ENCODE measurements at regions not wholly inside any gene's neighbourhood (a gene's known extent, or its start where the extent isn't known, plus 50 kb on each side); places are given as distances from the start of the nearest gene placed in this dataset.

DNA sequence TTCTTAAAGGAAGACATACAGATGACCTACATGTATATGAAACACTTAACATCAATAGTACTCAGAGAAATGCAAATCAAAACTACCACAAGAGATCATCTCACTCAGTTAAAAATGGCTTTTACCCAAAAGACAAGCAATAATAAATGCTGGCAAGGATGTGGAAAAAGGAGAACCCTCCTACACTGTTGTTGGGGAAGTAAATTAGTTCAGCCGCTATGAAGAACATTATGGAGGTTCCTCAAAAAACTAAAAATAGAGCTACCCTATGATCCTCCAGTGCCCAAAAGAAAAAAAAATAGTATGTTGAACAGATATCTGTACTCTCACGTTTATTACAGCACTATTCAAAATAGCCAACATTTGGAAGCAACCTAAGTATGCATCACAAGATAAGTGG lies 1579.4 kb upstream of the TMEFF2 start:
- no peak overlapping the region for H3K4me3 ChIP-seq (replicated peaks in 1 of 3)
- no peaks in the 10 kb centered on the region for H3K36me3 ChIP-seq
- H3K9me3 ChIP-seq = no peaks in the 10 kb centered on the region
- H3K27me3 ChIP-seq = no peaks in the 10 kb centered on the region
- 62 to 64% methylated on average over 2 of the region's 2 CpGs for WGBS, 2 donors
- no peak for TF ChIP-seq POLR2A (IDR thresholded peaks at IDR 0.05)
- H3K4me1 ChIP-seq = no peaks in the 10 kb centered on the region
- DNase-seq = no peak
- H3K27ac ChIP-seq = no peak overlapping the region
- intact Hi-C loops (cut with DNase I) = no loop called here

DNA sequence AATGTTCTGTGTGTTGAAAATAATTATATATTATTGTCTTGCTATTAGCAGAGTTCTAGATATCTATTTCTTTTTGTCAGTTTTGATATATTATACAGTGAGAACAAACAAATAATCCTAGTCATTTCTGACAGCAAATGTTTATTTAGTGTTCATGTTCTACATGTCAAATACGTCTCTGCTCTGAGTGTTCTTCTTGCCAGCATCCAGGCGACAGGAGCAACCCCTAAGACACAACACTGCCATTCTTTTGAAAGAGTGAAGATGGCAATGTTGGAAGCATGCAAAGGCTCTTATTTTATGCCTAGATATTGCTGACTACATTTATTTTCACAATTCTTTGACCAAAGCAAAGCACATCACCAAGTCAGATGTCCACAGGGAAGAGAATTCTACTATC lies 1556.6 kb upstream of the TMEFF2 start:
- H3K36me3 ChIP-seq = no peaks in the 10 kb centered on the region
- H3K4me1 ChIP-seq = no peaks in the 10 kb centered on the region
- TF ChIP-seq, protein P1, sequence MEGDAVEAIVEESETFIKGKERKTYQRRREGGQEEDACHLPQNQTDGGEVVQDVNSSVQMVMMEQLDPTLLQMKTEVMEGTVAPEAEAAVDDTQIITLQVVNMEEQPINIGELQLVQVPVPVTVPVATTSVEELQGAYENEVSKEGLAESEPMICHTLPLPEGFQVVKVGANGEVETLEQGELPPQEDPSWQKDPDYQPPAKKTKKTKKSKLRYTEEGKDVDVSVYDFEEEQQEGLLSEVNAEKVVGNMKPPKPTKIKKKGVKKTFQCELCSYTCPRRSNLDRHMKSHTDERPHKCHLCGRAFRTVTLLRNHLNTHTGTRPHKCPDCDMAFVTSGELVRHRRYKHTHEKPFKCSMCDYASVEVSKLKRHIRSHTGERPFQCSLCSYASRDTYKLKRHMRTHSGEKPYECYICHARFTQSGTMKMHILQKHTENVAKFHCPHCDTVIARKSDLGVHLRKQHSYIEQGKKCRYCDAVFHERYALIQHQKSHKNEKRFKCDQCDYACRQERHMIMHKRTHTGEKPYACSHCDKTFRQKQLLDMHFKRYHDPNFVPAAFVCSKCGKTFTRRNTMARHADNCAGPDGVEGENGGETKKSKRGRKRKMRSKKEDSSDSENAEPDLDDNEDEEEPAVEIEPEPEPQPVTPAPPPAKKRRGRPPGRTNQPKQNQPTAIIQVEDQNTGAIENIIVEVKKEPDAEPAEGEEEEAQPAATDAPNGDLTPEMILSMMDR (IDR thresholded peaks at IDR 0.05) = no peak
- TF ChIP-seq POLR2A (IDR thresholded peaks at IDR 0.05) = no peak
- no peaks in the 10 kb centered on the region for H3K9me3 ChIP-seq
- WGBS, 2 donors = 73 to 76% methylated on average over 2 of the region's 2 CpGs
- no peaks in the 10 kb centered on the region for H3K27me3 ChIP-seq
- no peak overlapping the region for H3K27ac ChIP-seq
- DNase-seq = no peak
- H3K4me3 ChIP-seq (replicated peaks in 1 of 3) = no peak overlapping the region
- intact Hi-C loops (cut with DNase I) = no loop called here

DNA sequence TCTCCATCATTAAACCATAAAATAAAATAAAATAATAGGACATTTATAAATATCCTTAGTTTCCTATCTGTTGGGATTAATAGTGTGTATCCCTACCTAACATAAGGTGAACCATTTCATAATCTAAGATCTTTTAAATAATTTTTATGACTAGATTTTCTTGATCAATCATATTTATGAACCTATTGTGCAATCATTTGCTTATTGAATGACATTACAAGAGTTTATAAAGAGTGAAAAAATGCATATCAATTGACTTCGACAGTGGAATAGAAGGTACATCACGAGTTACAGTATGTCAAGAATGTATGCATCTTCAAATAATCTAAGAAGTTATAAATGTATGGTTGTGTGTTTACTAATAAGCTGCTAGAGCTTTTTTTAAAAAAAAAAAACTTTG lies 1554.8 kb upstream of the TMEFF2 start:
- Histone ChIP-seq H3K27ac (no peak overlapping the region), H3K4me1 (no peaks in the 10 kb centered on the region), H3K9me3 (no peaks in the 10 kb centered on the region), H3K4me3 (replicated peaks in 1 of 3) (no peak overlapping the region), H3K27me3 (no peaks in the 10 kb centered on the region), H3K36me3 (no peaks in the 10 kb centered on the region)
- TF ChIP-seq, protein P1 (IDR thresholded peaks at IDR 0.05) = no peak
- no peak for TF ChIP-seq POLR2A (IDR thresholded peaks at IDR 0.05)
- 86% methylated on average over 2 of the region's 2 CpGs for WGBS, 2 donors
- intact Hi-C loops (cut with DNase I) = no loop called here
- no peak for DNase-seq

DNA sequence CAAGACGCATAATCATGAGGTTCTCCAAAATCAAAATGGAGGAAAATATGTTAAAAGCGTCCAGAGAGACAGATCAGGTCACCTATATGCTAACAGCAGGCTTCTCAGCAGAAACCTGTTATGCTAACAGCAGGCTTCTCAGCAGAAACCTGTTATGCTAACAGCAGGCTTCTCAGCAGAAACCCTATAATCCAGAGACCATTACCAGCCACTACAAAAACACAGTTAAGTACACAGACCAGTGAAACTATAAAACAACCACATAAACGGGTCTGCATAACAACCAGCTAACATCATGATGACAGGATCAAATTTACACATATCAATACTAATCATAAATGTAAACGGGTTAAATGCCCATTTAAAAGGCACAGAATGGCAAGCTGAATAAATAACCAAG lies 1548.4 kb upstream of the TMEFF2 start:
- intact Hi-C loops (cut with DNase I) = no loop called here
- Histone ChIP-seq H3K27ac (no peak overlapping the region), H3K4me3 (replicated peaks in 1 of 3) (no peak overlapping the region), H3K9me3 (no peaks in the 10 kb centered on the region), H3K4me1 (no peaks in the 10 kb centered on the region), H3K27me3 (no peaks in the 10 kb centered on the region), H3K36me3 (no peaks in the 10 kb centered on the region)
- 13 to 22% methylated on average over 4 of the region's 4 CpGs for WGBS, 2 donors
- TF ChIP-seq, protein P1 (IDR thresholded peaks at IDR 0.05) = no peak
- TF ChIP-seq POLR2A (IDR thresholded peaks at IDR 0.05) = no peak
- DNase-seq = no peak

DNA sequence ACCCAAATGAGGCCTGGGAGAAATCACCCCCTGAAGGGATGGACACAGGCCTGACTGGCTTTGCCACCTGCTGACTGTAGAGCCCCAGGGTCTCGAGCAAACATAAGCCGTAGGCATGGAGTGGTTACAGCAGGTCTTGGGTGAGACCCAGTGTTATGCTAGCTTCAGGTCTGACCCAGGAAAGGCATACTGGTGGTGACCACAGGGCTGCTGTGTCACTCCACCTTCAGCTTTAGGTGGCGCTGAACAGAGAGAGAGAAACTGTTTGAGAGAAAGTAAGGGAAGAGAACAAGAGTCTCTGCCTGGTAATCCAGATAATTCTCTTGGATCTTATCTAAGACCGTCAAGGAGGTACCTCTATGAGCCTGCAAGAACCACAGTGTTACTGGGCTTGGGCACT lies 1544.2 kb upstream of the TMEFF2 start:
- Histone ChIP-seq H3K4me1 (no peaks in the 10 kb centered on the region), H3K27me3 (no peaks in the 10 kb centered on the region), H3K27ac (no peak overlapping the region), H3K4me3 (replicated peaks in 1 of 3) (no peak overlapping the region), H3K36me3 (no peaks in the 10 kb centered on the region), H3K9me3 (no peaks in the 10 kb centered on the region)
- intact Hi-C loops (cut with DNase I) = no loop called here
- 86 to 92% methylated on average over 4 of the region's 4 CpGs for WGBS, 2 donors
- TF ChIP-seq, protein P1 (IDR thresholded peaks at IDR 0.05) = no peak
- no peak for TF ChIP-seq POLR2A (IDR thresholded peaks at IDR 0.05)
- DNase-seq = no peak

DNA sequence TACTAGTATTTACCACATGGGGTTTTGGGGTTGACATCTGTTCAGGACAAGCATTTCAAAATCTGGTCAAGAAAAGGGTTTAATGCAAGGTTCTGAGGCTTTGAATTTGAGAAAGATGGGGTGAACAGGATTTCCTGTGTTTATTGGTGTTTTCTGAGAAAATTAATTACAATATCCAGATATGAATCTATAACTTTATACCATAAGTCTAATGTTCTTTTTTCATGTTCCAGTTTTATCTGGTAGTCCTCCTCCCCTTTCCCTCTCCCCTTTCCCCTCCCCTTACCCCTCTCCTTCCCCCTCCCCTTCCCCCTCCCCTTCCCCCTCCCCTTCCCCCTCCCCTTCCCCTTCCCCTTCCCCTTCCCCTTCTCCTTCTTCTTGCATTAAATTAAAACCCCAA lies 1518.2 kb upstream of the TMEFF2 start:
- H3K9me3 ChIP-seq = no peaks in the 10 kb centered on the region
- intact Hi-C loops (cut with DNase I) = no loop called here
- no peaks in the 10 kb centered on the region for H3K36me3 ChIP-seq
- H3K27ac ChIP-seq = no peak overlapping the region
- no peaks in the 10 kb centered on the region for H3K27me3 ChIP-seq
- TF ChIP-seq POLR2A (IDR thresholded peaks at IDR 0.05) = no peak
- TF ChIP-seq, protein P1 (IDR thresholded peaks at IDR 0.05) = no peak
- DNase-seq = no peak
- H3K4me1 ChIP-seq = no peaks in the 10 kb centered on the region
- H3K4me3 ChIP-seq (replicated peaks in 1 of 3) = no peak overlapping the region
